ENCODE measurements at regions not wholly inside any gene's neighbourhood (a gene's known extent, or its start where the extent isn't known, plus 50 kb on each side); places are given as distances from the start of the nearest gene placed in this dataset.

- Histone ChIP-seq H3K27me3 (ENCODE audit: control insufficient read depth, insufficient read depth, low read length) (no peaks in the 10 kb centered on the region), H3K36me3 (ENCODE audit: control insufficient read depth, insufficient read depth, low read length) (no peaks in the 10 kb centered on the region), H3K4me3 (ENCODE audit: low read depth, low read length) (no peak overlapping the region)
- DNase-seq (ENCODE audit: low read depth) = peak; percentile 94
- peak; percentile 23 for FAIRE-seq
- TF ChIP-seq CTCF (IDR thresholded peaks at IDR 0.05; ENCODE audit: insufficient read depth, low read length, severe bottlenecking) = no peak
These were observed 295.6 kb upstream of the FLRT2 start for GRCh38 chr14:85234156-85235025.

DNA sequence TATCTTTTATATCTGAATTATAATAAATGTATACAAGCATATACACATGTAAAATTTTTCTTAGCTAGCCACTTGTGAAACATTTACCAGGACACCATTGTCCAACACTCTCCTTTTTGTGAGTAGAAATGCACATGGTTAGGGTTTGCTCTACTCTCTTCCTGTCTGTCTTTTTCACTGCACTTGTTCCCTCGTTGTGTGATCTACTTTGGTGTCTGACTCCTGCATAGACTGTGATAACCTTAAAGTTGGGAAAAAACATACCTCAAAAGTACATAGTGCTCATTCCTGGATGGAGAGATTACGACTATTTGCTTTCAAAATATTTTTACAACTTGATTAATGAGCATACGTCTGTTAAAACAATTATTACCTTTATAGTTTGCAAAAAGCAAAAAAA, 294.1 kb upstream of the FLRT2 start:
- no peak for DNase-seq (ENCODE audit: low read depth)
- no peak for TF ChIP-seq CTCF (IDR thresholded peaks at IDR 0.05; ENCODE audit: insufficient read depth, low read length, severe bottlenecking)
- Histone ChIP-seq H3K36me3 (ENCODE audit: control insufficient read depth, insufficient read depth, low read length) (no peaks in the 10 kb centered on the region), H3K27me3 (ENCODE audit: control insufficient read depth, insufficient read depth, low read length) (no peaks in the 10 kb centered on the region), H3K4me3 (ENCODE audit: low read depth, low read length) (no peak overlapping the region)
- no peak for FAIRE-seq

- DNase-seq (ENCODE audit: low read depth) (no peak), FAIRE-seq (no peak)
- no peaks in the 10 kb centered on the region for H3K27me3 ChIP-seq (ENCODE audit: control insufficient read depth, insufficient read depth, low read length)
- no peak overlapping the region for H3K4me3 ChIP-seq (ENCODE audit: low read depth, low read length)
- no peak for TF ChIP-seq CTCF (IDR thresholded peaks at IDR 0.05; ENCODE audit: insufficient read depth, low read length, severe bottlenecking)
- H3K36me3 ChIP-seq (ENCODE audit: control insufficient read depth, insufficient read depth, low read length) = no peaks in the 10 kb centered on the region
These were observed 293.6 kb upstream of the FLRT2 start for GRCh38 chr14:85236296-85236695.

GRCh38 chr14:85239791-85240190, 290.2 kb upstream of the FLRT2 start:
- Histone ChIP-seq H3K36me3 (ENCODE audit: control insufficient read depth, insufficient read depth, low read length) (no peaks in the 10 kb centered on the region), H3K27me3 (ENCODE audit: control insufficient read depth, insufficient read depth, low read length) (no peaks in the 10 kb centered on the region), H3K4me3 (ENCODE audit: low read depth, low read length) (no peak overlapping the region)
- no peak for TF ChIP-seq CTCF (IDR thresholded peaks at IDR 0.05; ENCODE audit: insufficient read depth, low read length, severe bottlenecking)
- FAIRE-seq (no peak), DNase-seq (ENCODE audit: low read depth) (no peak)

- FAIRE-seq = no peak
- Histone ChIP-seq H3K36me3 (ENCODE audit: control insufficient read depth, insufficient read depth, low read length) (no peaks in the 10 kb centered on the region), H3K4me3 (ENCODE audit: low read depth, low read length) (no peak overlapping the region), H3K27me3 (ENCODE audit: control insufficient read depth, insufficient read depth, low read length) (no peaks in the 10 kb centered on the region)
- no peak for DNase-seq (ENCODE audit: low read depth)
- TF ChIP-seq CTCF (IDR thresholded peaks at IDR 0.05; ENCODE audit: insufficient read depth, low read length, severe bottlenecking) = no peak
These were observed 288.7 kb upstream of the FLRT2 start for GRCh38 chr14:85241022-85241855.
